HG02884 (cell line): ENCODE measurements at regions not wholly inside any gene's neighbourhood (a gene's known extent, or its start where the extent isn't known, plus 50 kb on each side); places are given as distances from the start of the nearest gene placed in this dataset.
"Not testable (repeated sequence)": the region's sequence is repeated elsewhere in the genome, so short reads cannot be mapped to it uniquely, and the experiment has no call there.

ENCODE experiments used
- ATAC-seq: cut with Tn5 transposase; IDR thresholded peaks from one replicate; pipeline ENCODE4 v1.9.1; 2021; ENCODE audit warnings: mild to moderate bottlenecking, moderate library complexity; ENCODE audit not compliant: unreplicated experiment

- ATAC-seq = no peak
Observed at GRCh38 chr9:108766626-108767161, 89.1 kb downstream of the ACTL7B start.

- no peak for ATAC-seq
Observed at GRCh38 chr9:108765265-108765664, 90.5 kb downstream of the ACTL7B start.

- no peak for ATAC-seq
Observed at GRCh38 chr9:108762348-108763055, 93.3 kb downstream of the ACTL7B start.

- ATAC-seq = peak; percentile 62
Observed at GRCh38 chr9:108761655-108762347, 94.0 kb downstream of the ACTL7B start.

GRCh38 chr9:108760841-108761240, 94.9 kb downstream of the ACTL7B start:
- ATAC-seq = no peak

- ATAC-seq = no peak
Observed at GRCh38 chr9:108759835-108760234, 96.0 kb downstream of the ACTL7B start.

- no peak for ATAC-seq
Observed at GRCh38 chr9:108759399-108759798, 96.4 kb downstream of the ACTL7B start.

GRCh38 chr9:108756746-108757490, 98.9 kb downstream of the ACTL7B start:
- no peak for ATAC-seq

GRCh38 chr9:108755979-108756378, 99.8 kb downstream of the ACTL7B start:
- peak; percentile 87 for ATAC-seq

- no peak for ATAC-seq
Observed at GRCh38 chr9:108751369-108751768, 104.4 kb downstream of the ACTL7B start.

GRCh38 chr9:108750661-108751215, 105.0 kb downstream of the ACTL7B start:
- ATAC-seq = no peak

- no peak for ATAC-seq
Observed at GRCh38 chr9:108748776-108749175, 107.0 kb downstream of the ACTL7B start.

GRCh38 chr9:108746864-108747263, 108.9 kb downstream of the ACTL7B start:
- no peak for ATAC-seq

GRCh38 chr9:108746001-108746400, 109.8 kb downstream of the ACTL7B start:
- ATAC-seq = no peak

GRCh38 chr9:108744641-108745040, 111.1 kb downstream of the ACTL7B start:
- no peak for ATAC-seq

GRCh38 chr9:108743901-108744371, 111.8 kb downstream of the ACTL7B start:
- ATAC-seq = no peak

- ATAC-seq = no peak
Observed at GRCh38 chr9:108743416-108743815, 112.4 kb downstream of the ACTL7B start.

- no peak for ATAC-seq
Observed at GRCh38 chr9:108742191-108742590, 113.6 kb downstream of the ACTL7B start.

GRCh38 chr9:108731292-108731691, 124.5 kb downstream of the ACTL7B start:
- ATAC-seq = not testable (repeated sequence)

GRCh38 chr9:108727580-108728111, 128.1 kb downstream of the ACTL7B start:
- no peak for ATAC-seq

- no peak for ATAC-seq
Observed at GRCh38 chr9:108724652-108725051, 131.1 kb downstream of the ACTL7B start.
